GM21390 (cell line): ENCODE measurements at regions not wholly inside any gene's neighbourhood (a gene's known extent, or its start where the extent isn't known, plus 50 kb on each side); places are given as distances from the start of the nearest gene placed in this dataset.

Experiments
- ATAC-seq: cut with Tn5 transposase; IDR thresholded peaks from one replicate; pipeline ENCODE4 v1.9.1; 2021; ENCODE audit not compliant: unreplicated experiment

DNA sequence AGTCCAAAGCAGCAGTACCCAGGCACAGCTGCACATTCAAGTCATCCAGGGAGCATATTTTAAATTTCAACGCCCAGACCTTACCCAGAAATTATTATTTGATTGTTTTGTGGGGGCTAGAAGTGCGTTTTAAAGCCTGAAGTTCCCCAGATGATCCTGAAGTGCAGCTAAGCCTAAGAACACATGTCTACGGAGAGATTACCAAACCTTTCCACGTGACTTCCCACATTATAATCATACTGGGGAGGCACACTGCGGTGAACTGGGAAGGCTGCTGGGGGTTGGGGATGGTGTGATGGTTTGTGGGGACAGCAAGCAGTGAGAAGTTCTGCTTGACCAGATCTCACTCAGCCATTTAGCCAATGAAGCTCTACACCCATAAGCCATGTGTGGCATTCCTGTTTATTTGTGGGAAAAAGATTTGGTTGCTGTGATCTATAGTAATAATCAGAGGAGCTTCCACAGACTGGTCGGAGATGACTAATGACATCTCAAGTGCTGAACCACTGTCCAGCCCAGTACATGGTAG is 93.4 kb upstream of the CDH6 start:
- no peak for ATAC-seq

DNA sequence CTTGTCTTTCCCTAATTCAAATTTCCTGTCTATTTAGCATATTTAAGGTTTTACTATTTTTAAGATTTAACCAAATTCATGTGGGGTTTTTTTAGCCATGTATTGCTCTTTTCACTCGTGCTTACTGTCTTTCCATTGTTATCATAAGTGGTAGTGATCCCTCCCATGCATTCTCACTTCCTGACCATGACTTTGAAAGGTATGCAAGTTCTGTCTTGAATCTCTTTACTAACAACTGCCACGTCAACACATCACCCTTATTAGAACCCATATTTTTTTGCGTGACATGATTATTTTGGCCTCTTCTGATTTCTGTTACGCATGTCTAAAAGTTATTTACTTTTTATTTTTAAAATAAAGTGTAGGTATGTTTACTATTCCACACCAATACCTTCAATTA is 94.7 kb upstream of the CDH6 start:
- ATAC-seq = no peak

DNA sequence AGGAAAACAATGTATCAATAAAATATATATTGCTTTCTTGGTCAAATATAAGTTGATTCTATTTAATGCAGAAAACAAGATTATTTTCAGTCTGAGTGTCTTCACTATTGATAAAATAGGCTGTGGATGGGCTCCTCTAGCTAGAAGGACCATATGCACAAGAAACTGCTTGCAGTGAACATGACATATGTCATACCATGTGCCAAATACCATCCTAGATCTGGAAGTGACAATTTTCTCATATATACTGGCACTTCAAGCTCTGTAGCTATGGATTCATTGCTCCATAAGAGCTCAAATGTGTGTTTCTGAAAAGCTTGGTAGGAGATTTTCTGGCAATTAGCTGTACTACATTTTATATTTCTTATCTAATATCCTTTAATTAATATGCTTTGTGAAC is 95.6 kb upstream of the CDH6 start:
- ATAC-seq = no peak

DNA sequence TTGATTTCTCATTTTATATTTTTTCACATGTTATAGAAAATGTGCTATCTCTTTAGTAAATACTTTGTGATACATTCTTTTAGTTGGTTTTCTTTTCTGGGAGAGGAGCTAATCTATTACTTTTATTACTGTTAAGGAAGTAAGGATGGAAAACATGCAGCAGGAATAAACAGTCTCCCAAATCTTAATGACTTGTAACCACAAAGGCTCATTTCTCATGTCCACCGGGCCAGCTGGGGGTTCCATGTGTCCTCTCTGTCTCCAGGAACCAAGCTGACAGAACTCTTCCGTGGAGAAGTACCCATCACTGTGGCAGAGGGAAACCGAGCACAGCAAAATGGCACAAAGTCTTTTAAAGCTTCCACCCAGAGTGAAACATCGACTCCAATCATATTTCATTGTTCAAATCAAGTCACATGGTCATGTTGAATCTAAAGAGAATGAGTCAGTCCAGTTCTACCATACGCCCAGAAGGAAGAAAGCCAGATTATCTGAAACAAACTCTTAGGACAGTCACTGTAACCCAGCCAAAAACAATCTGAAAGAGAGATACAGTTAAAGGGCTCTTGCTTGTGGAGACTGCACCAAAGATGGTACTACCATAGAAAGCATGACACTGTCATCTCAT is 97.1 kb upstream of the CDH6 start:
- no peak for ATAC-seq

DNA sequence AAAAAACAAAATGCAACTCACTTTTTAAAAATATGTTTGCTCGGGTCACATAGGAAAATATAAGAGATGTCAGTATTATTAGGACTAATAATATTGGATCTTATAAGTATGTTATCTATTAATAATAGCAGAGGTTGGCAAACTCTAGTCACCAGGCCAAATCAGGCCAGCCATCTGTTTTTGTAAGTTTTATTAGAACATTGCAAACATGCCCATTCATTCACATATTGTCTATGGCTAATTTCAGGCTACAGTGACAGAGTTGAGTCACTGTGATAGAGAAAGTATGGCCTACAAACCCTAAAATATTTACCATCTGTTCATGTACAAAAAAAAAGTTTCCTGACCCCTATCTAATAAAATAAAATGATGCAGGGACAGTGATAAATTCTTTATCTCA is 97.7 kb upstream of the CDH6 start:
- ATAC-seq = no peak

DNA sequence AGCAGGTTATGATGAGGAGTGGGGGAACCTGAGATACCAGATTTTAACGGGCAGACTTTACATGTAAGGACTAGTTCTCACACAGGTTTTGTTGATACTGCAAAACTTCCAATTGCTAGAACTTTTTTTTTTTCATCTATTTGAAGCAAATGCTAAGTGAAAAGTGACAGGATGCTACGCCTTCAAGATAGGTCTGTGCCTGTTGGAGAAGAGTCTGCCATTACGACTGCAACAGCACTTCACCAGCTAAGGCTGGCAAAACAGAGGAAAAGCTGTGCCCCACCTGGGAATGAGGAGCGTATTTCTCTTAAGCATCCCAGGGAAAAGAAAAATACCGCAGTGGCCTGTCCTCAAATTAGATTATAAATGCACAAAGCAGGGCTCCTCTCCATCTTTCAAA is 102.0 kb upstream of the CDH6 start:
- no peak for ATAC-seq

DNA sequence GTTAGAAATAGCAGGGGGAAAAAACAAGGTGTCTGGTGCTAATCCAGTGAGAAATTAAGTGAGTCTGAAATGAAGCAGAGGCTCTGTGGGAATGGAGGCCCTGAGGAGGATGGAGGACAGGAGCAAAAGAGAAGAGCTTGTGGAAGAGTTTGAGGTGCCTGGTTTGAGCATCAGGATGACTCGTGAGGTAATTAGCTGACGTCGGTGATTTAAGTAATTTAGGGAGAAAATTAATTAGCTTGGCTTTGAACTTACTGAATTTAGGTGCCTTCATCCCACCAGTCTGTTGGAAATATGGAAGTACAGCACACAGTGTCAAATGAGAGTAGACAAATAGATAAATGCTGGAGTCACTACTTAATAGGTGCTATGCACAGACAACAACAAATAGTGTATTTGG is 103.0 kb upstream of the CDH6 start:
- ATAC-seq = no peak

DNA sequence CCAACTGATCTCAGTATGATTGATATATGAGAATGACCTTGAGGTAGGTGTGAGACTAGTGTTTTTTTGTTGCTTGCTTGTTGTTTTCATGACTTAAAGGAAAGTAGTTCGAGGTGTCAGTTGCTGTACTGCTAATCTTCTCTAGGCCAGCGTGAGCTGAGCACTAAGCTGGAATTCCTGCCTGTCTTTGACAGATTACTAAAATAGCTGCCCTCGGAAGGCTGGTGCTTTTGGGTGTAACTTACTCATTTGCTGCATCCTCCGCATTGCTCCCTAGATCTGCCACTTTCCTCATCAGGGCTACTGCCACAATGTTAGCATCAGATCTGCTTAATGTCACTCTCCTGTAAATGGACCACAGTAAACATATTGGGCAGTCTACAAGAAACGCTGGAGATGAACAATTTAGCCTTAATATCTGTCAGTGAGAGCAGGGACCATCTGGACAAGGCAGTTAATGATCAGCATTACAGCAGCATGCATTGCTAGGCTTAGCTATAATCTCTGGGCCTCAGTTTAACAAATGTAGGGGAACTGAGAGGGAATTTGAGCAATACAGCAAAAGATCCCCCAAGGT is 106.6 kb upstream of the CDH6 start:
- no peak for ATAC-seq

DNA sequence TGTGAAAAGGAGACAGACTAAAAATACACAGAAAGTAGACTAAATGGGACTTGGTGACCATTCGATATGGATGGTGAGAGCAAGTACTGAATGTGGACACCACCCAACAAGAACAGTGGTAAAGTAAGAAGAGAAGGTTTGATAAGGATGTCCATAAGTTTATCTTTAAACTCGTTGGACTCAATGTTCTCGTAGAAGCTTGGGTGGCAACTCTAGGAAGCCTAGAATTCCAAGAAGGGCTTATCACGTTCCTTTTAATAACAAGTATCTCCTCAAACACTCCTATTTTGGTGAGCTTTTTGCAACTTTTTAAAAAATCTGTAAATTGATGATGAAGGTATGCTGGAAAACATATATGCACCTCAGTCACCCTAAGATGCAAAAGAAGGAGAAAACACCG is 108.6 kb upstream of the CDH6 start:
- ATAC-seq = no peak

DNA sequence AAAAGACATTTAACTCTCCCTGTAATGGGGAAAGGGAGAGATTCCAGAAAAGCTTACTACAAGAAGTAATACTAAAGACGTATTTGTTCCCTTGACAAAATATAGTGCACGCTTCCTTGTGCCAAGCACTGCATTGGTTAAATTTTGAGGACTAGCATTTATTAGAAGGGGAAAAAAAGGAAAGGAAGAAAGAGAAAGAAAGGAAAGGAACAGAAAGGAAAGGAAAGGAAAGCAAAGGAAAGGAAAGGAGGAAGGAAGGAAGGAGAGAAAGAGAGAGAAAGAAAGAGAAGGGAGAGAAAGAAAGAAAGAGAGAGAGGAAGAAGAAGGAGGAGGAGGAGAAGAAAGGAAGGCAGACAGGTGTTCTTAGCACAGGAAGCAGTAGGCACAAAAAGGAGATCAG is 110.1 kb upstream of the CDH6 start:
- no peak for ATAC-seq

DNA sequence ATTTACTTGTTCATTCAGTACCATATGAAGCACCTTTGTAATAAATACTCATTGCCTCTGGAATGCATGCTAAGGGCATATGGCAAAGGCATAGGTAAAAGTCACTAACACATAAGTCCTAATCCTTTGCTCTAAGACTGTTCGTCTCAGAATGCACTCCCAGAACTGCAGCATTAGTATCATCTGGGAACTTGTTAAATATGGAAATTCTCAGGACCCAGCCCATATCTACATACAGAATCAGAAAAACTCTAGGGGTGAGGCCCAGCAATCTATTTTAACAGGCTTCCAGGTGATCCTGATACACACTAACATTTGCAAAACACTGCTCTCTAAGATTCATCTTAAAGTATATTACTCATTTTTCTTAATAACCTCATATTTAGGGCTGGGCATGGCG is 113.8 kb upstream of the CDH6 start:
- ATAC-seq = no peak

DNA sequence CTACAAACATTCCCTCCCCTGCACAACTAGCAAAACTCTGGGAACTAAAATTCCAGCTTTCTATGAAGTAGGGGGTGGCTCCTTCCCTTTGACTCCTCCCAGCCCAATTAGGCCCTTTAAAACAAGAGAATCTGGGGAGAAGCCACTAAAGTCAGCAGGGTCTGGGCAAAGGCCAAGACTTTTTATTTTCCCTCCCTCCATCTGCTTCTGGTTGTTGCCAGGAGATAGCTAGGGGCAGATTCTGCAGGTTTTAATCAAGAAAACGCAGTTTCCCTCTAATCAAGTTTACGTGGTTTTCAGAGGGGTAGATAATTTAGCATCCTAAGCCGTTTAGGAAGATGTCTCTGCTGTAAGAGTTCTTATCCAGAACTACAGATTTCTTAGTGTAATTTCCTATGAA is 114.5 kb upstream of the CDH6 start:
- ATAC-seq = no peak

DNA sequence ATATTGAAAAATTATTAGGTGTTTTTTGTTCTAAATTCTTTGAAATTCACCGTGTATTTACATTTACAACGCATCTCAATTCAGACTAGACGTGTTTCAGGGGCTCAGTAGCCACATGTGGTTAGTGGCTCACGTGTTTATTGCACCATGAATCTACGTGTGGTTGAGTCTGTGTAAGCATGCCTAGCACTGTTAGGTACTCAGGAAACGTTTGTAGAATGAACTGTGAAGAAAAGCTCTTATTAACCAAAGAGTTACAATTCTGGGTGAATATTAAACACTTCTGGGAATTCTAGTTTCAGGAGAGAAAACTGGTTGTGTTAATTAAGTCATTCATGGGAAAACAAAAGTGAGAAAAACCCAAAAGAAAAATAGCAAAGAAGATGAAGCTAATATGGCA is 117.5 kb upstream of the CDH6 start:
- ATAC-seq = no peak

DNA sequence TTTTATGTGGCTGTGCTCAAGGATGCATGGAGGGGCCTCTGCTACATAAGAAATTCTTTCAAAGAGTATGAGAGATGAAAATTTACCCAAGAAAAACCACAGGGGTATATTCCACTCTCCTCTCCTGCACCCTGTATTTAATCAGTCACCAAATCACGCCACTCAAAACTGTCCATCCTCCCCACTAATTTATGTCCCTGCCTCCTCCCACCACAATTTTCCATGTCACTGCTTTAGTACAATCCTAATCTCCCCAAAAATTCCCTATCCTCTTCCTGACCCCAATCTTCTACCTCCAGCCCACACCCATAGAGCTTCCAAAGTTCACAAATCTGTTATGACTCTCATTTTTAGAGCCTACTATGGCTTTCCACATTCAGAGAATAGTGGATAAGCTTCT is 125.2 kb upstream of the CDH6 start:
- no peak for ATAC-seq

DNA sequence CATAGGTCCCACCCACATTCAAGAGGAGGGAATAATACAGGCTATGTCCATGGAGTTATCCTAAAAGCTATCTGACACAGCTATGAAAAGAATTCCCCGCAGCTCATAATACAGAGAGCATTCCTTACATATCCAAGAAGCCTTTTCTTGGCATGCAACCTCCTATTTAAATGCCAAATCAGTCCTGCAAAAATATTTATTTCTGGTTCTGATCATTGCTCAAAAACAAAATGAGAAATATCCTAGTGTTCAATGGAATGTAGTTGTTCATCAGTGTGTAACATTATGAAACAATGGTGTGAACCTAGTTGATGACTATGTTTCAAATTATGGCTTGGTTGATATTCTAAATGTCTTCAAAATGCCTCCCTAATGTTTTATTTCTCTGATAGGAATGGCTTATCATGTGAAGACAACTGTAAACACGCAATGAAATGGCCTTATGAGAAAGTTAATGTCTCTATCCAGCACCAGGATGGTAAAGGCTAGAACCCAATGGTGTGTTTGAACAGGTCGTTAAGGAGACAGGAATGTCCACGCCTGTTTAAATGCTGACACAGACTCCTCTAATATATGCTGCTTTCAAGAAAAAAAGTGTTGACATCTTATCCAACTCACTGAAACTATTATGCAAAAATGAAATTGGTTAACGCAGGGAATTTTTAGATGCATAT is 126.7 kb upstream of the CDH6 start:
- no peak for ATAC-seq

DNA sequence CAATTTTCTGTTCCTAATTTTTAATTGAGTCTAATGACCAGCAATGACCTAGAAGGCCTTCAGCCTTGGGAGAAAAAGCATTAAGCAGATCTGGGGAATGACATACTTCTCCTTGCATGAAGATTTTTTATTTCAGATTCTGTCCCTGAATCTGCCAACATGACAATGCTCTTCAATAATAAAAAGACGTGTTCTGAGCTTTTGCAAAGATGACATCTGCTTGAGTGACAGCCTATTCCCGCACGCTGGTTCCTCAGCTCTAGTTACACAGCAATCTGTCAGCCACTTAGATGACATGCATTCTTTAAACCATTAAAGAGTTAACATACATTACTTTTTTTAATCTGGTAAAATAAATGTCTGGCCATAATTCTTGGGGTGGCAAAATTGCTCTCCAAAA is 129.3 kb upstream of the CDH6 start:
- no peak for ATAC-seq

DNA sequence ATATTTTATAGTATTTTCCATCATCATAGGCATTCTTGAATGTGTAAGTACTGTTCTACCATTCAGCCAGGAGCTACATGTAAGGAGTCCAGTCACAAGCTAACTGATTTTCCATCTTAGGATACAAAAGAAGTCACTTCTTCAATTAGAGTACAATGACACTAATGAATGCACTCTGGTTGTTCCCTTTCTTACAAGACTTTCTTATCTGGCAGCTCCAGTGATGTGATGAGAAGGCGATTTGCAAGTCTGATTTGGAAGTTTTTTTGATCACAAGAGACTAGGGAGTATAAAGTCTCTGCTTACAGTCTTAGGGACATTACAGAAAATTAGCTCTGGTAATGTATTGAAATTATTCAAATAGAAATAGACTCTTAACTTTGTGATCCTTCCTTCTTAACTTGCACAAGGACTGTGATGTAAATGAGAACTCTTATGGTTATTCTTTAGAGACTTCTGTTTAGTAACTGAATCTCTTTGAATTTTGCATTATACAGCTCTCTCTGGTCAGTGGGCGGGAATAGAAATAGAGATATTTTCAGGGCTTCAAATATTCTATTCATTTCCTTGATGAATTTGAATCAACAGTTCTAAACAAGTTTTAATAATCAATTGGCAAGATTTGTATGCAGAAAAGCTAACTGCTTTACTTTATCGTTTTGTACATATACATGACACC is 130.4 kb upstream of the CDH6 start:
- ATAC-seq = no peak

DNA sequence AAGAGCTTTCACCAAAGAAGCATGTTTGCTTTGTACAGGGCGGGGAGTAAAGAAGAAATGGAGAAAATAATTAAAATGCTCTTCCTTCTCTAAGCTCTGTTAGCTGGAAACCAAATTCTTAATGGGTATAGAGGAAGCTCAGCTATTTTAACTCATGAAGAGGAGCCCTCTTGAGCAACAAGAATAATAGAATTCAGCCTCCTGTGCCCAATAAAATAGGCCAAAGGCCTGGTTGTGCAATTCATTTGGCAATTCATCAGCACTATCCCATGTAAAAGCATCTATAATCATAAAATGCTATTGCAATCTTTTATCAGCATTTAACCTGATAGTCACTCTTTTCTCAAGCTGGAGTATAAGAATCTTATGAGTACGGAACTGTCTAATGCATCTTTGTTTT is 133.6 kb upstream of the CDH6 start:
- ATAC-seq = no peak

DNA sequence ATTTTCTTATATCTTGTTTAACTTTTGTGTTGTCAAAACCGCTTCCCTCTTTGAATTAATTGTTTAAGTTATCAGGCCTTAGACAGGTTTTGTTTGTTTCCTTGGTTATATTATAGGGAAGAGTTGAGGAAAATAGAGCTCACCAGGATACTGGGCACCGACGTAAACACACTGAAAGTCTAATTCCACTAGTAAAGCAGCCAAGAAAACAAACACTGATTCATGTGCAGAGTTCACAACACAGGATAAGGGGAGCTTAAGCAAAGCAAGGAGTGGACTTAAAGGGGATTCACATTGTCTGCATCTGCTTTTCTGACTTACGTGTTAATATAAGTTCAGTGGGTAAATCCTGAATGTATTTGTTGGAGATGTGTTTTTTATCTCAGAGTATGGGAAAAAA is 139.0 kb upstream of the CDH6 start:
- no peak for ATAC-seq

DNA sequence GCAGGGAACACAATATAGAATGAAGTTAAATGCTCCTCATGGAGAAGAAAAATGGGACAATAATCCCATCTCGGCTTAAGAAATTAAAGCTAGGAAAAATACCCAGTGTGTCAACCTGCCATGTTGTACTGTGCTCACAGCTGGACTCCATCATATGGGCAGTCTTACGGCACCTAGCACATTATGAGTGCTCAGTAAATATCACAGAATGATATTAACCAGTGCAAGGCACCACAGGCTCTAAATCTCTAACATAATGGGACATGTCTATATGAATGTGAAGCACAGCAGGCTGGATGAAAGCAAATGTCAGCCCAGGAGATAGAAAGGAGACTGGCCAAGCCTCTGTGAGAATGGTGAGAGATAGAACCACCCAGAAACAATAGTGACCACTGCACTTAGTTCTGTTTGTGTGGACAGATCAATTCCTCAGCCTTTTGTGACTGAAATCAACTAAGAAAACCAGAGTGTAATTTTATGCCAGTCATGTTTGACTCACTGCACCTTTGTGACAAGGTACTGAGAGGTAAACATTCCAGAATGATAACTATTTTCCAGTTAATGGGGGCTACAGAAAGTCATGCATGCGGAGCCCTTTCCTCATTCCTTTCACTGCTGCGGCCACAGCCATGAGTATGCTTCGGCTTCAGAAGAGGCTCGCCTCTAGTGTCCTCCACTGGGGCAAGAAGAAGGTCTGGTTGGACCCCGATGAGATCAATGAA is 140.4 kb upstream of the CDH6 start:
- no peak for ATAC-seq

DNA sequence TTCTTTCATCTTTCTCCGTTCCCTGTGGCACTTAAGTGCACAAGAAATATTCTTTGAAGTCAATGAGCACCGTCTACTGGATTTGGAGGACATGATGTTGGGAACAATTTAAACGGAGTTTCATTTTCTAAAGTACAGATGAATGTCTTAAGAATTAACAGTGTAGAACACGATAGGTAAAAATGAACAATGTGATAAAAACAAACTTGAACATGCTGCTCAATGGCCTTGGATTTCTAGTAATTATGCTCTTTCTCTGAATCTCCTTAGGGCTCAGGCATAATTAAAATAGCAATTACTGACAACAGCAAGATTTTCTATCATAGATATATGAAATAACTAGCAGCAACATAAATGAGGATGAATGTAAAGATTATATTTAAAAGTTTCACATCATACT is 142.2 kb upstream of the CDH6 start:
- ATAC-seq = no peak
